PC-9 (cell line): ENCODE measurements at regions not wholly inside any gene's neighbourhood (a gene's known extent, or its start where the extent isn't known, plus 50 kb on each side); places are given as distances from the start of the nearest gene placed in this dataset.
"Not testable (repeated sequence)": the region's sequence is repeated elsewhere in the genome, so short reads cannot be mapped to it uniquely, and the experiment has no call there.

Experiments
- EZH2 ChIP-seq: fragments of 200-600 bp; sonication (generic); IDR thresholded peaks from 2 replicates; pipeline ENCODE4 v1.8.0; 2017; ENCODE audit warnings: antibody characterized with exemption, low read depth
- TF ChIP-seq, protein P1 (sequence below): fragments of 200-600 bp; sonication (generic); conservative IDR thresholded peaks from 2 replicates; pipeline ENCODE4 v1.6.1; 2017; ENCODE audit warnings: mixed run types, antibody characterized with exemption, mild to moderate bottlenecking, moderate library complexity

DNA sequence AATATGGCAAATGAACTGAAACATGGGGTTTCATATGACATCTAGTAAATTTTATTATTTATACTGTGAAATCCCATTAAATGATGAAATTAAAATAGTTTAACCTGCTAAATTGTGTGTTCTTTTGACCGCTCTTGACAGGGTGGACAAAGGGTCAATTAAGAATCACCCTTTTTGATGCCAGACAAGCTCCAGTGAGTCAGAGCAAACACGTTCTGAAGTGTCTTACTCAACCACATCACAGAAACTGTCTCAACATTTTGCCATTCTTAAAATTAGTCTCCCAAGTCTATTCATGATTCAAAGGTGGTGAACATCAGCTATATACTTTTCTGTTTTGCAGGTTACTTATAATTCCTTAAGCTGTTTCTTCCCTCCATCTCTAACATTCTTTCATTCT, 213.4 kb downstream of the SPATA31A1 start:
- TF ChIP-seq, protein P1, sequence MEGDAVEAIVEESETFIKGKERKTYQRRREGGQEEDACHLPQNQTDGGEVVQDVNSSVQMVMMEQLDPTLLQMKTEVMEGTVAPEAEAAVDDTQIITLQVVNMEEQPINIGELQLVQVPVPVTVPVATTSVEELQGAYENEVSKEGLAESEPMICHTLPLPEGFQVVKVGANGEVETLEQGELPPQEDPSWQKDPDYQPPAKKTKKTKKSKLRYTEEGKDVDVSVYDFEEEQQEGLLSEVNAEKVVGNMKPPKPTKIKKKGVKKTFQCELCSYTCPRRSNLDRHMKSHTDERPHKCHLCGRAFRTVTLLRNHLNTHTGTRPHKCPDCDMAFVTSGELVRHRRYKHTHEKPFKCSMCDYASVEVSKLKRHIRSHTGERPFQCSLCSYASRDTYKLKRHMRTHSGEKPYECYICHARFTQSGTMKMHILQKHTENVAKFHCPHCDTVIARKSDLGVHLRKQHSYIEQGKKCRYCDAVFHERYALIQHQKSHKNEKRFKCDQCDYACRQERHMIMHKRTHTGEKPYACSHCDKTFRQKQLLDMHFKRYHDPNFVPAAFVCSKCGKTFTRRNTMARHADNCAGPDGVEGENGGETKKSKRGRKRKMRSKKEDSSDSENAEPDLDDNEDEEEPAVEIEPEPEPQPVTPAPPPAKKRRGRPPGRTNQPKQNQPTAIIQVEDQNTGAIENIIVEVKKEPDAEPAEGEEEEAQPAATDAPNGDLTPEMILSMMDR, result not testable (repeated sequence)
- not testable (repeated sequence) for TF ChIP-seq EZH2
